ENCODE measurements at regions not wholly inside any gene's neighbourhood (a gene's known extent, or its start where the extent isn't known, plus 50 kb on each side); places are given as distances from the start of the nearest gene placed in this dataset.

- no peak overlapping the region for H3K4me3 Mint-ChIP-seq (ENCODE audit: unreplicated experiment)
- DNase-seq, result no peak
- peaks cover 2% of the 10 kb centered on the region for H3K27me3 Mint-ChIP-seq (ENCODE audit: unreplicated experiment)
- no peak overlapping the region for H3K27ac Mint-ChIP-seq (ENCODE audit: unreplicated experiment)
- H3K9me3 Mint-ChIP-seq (ENCODE audit: unreplicated experiment), result no peaks in the 10 kb centered on the region
- TF ChIP-seq CTCF (IDR thresholded peaks at IDR 0.05; ENCODE audit: partially characterized antibody, unreplicated experiment), result no peak
- H3K36me3 Mint-ChIP-seq (ENCODE audit: unreplicated experiment), result peaks cover 8% of the 10 kb centered on the region
- H3K4me1 Mint-ChIP-seq (ENCODE audit: low read depth, unreplicated experiment), result no peaks in the 10 kb centered on the region
These were observed 412.1 kb downstream of the OCA2 start for GRCh38 chr15:27686971-27687370.

- Mint-ChIP-seq H3K4me3 (ENCODE audit: unreplicated experiment) (no peak overlapping the region), H3K36me3 (ENCODE audit: unreplicated experiment) (peaks cover 8% of the 10 kb centered on the region), H3K9me3 (ENCODE audit: unreplicated experiment) (no peaks in the 10 kb centered on the region), H3K27ac (ENCODE audit: unreplicated experiment) (no peak overlapping the region), H3K4me1 (ENCODE audit: low read depth, unreplicated experiment) (no peaks in the 10 kb centered on the region), H3K27me3 (ENCODE audit: unreplicated experiment) (peaks cover 2% of the 10 kb centered on the region)
- no peak for TF ChIP-seq CTCF (IDR thresholded peaks at IDR 0.05; ENCODE audit: partially characterized antibody, unreplicated experiment)
- DNase-seq, result no peak
These were observed 412.7 kb downstream of the OCA2 start for GRCh38 chr15:27686369-27686768.

- no peak overlapping the region for H3K27ac Mint-ChIP-seq (ENCODE audit: unreplicated experiment)
- DNase-seq, result no peak
- no peaks in the 10 kb centered on the region for H3K27me3 Mint-ChIP-seq (ENCODE audit: unreplicated experiment)
- H3K9me3 Mint-ChIP-seq (ENCODE audit: unreplicated experiment), result no peaks in the 10 kb centered on the region
- TF ChIP-seq CTCF (IDR thresholded peaks at IDR 0.05; ENCODE audit: partially characterized antibody, unreplicated experiment), result no peak
- H3K4me3 Mint-ChIP-seq (ENCODE audit: unreplicated experiment), result no peak overlapping the region
- H3K4me1 Mint-ChIP-seq (ENCODE audit: low read depth, unreplicated experiment), result no peaks in the 10 kb centered on the region
- peaks cover under 1% of the 10 kb centered on the region for H3K36me3 Mint-ChIP-seq (ENCODE audit: unreplicated experiment)
These were observed 413.5 kb downstream of the OCA2 start for GRCh38 chr15:27685644-27686043.

- Mint-ChIP-seq H3K27ac (ENCODE audit: unreplicated experiment) (no peak overlapping the region), H3K27me3 (ENCODE audit: unreplicated experiment) (no peaks in the 10 kb centered on the region), H3K9me3 (ENCODE audit: unreplicated experiment) (no peaks in the 10 kb centered on the region), H3K4me1 (ENCODE audit: low read depth, unreplicated experiment) (peaks cover 8% of the 10 kb centered on the region), H3K36me3 (ENCODE audit: unreplicated experiment) (no peaks in the 10 kb centered on the region), H3K4me3 (ENCODE audit: unreplicated experiment) (no peak overlapping the region)
- no peak for TF ChIP-seq CTCF (IDR thresholded peaks at IDR 0.05; ENCODE audit: partially characterized antibody, unreplicated experiment)
- no peak for DNase-seq
These were observed 416.0 kb downstream of the OCA2 start for GRCh38 chr15:27683121-27683520.

GRCh38 chr15:27681038-27681437, 418.1 kb downstream of the OCA2 start:
- Mint-ChIP-seq H3K27me3 (ENCODE audit: unreplicated experiment) (no peaks in the 10 kb centered on the region), H3K9me3 (ENCODE audit: unreplicated experiment) (peaks cover 2% of the 10 kb centered on the region), H3K27ac (ENCODE audit: unreplicated experiment) (no peak overlapping the region), H3K4me3 (ENCODE audit: unreplicated experiment) (no peak overlapping the region), H3K4me1 (ENCODE audit: low read depth, unreplicated experiment) (peaks cover 10% of the 10 kb centered on the region), H3K36me3 (ENCODE audit: unreplicated experiment) (no peaks in the 10 kb centered on the region)
- no peak for TF ChIP-seq CTCF (IDR thresholded peaks at IDR 0.05; ENCODE audit: partially characterized antibody, unreplicated experiment)
- DNase-seq, result no peak
